IMR-90 (cell line): ENCODE measurements at regions not wholly inside any gene's neighbourhood (a gene's known extent, or its start where the extent isn't known, plus 50 kb on each side); places are given as distances from the start of the nearest gene placed in this dataset.
A peak's percentile ranks its signal among the peaks of the same experiment; 100 is the strongest.

Experiments
- ATAC-seq: fragments of 200-7000 bp; cut with Tn5 transposase; 2 replicates; pipeline ENCODE4 v1.9.1; 2020; ENCODE audit warnings: low read depth, mild to moderate bottlenecking, moderate library complexity
- BruUV-seq: library from RNA; stranded (reverse); fragments of 400-500 nt; replicated peaks from 2 replicates; lab custom pipeline; 2021; lab: Mats Ljungman, UMichigan
- CTCF ChIA-PET: fragments of 300-600 bp; formaldehyde crosslinking; extraction: SDS; loops from one replicate; lab custom pipeline; 2021; ENCODE audit warnings: antibody characterized with exemption; lab: Yijun Ruan, JAX
- POLR2A ChIA-PET: fragments of 300-600 bp; sonication (Branson Sonifier 250); formaldehyde crosslinking; loops from one replicate; lab custom pipeline; 2022; ENCODE audit warnings: antibody characterized with exemption; ENCODE audit not compliant: unreplicated experiment; lab: Charles Lee
- DNase-seq: peaks from one replicate; pipeline ENCODE4 v3.0.0; 2013
- H2AFZ ChIP-seq: replicated peaks from 2 replicates; pipeline ENCODE3; 2013; ENCODE audit warnings: low read length, mild to moderate bottlenecking; ENCODE audit not compliant: poor library complexity
- H2AK5ac ChIP-seq: 2 replicates; pipeline ENCODE4 v1.6.1; 2013; ENCODE audit warnings: low read depth, low read length, inconsistent platforms
- H2AK9ac ChIP-seq: replicated peaks from 2 replicates; pipeline ENCODE3; 2013; ENCODE audit warnings: mild to moderate bottlenecking, low read depth, low read length, moderate library complexity; ENCODE audit not compliant: poor library complexity
- H2BK120ac ChIP-seq: 2 replicates; pipeline ENCODE4 v1.6.1; 2013; ENCODE audit warnings: low read depth, low read length, inconsistent platforms
- H2BK15ac ChIP-seq: 3 replicates; pipeline ENCODE4 v1.6.1; 2013; ENCODE audit warnings: low read depth, low read length, inconsistent platforms
- H2BK20ac ChIP-seq: 2 replicates; pipeline ENCODE4 v1.6.1; 2013; ENCODE audit warnings: low read depth, mild to moderate bottlenecking, inconsistent platforms, low read length, moderate library complexity
- H2BK5ac ChIP-seq: 2 replicates; pipeline ENCODE4 v1.6.1; 2013; ENCODE audit warnings: mild to moderate bottlenecking, low read depth, low read length, inconsistent platforms; ENCODE audit not compliant: poor library complexity, severe bottlenecking
- H3K14ac ChIP-seq: replicated peaks from 2 replicates; pipeline ENCODE4 v1.6.1; 2013; ENCODE audit warnings: low read depth, low read length, inconsistent platforms
- H3K18ac ChIP-seq: 2 replicates; pipeline ENCODE4 v1.6.1; 2013; ENCODE audit warnings: low read depth, low read length, control low read depth
- H3K23ac ChIP-seq: 2 replicates; pipeline ENCODE4 v1.6.1; 2013; ENCODE audit warnings: low read depth, low read length, inconsistent platforms
- H3K27ac ChIP-seq: 2 replicates; pipeline ENCODE4 v1.5.1; 2013; ENCODE audit warnings: mild to moderate bottlenecking, control low read depth, low read length; ENCODE audit not compliant: insufficient read depth
- H3K27me3 ChIP-seq: 2 replicates; pipeline ENCODE4 v1.6.1; 2013; ENCODE audit warnings: low read length; ENCODE audit not compliant: control insufficient read depth, insufficient read depth
- H3K36me3 ChIP-seq: 2 replicates; pipeline ENCODE4 v1.6.1; 2013; ENCODE audit warnings: low read length, mixed read lengths; ENCODE audit not compliant: control insufficient read depth, insufficient read depth
- H3K4ac ChIP-seq: 2 replicates; pipeline ENCODE4 v1.6.1; 2013; ENCODE audit warnings: low read depth, low read length, inconsistent platforms
- H3K4me1 ChIP-seq: 2 replicates; pipeline ENCODE4 v1.6.1; 2013; ENCODE audit warnings: low read length, mixed read lengths; ENCODE audit not compliant: control insufficient read depth, insufficient read depth
- H3K4me2 ChIP-seq: 2 replicates; pipeline ENCODE4 v1.6.1; 2013; ENCODE audit warnings: low read depth, mild to moderate bottlenecking, control low read depth, low read length, moderate library complexity
- H3K4me3 ChIP-seq: 2 replicates; pipeline ENCODE4 v1.5.1; 2013; ENCODE audit warnings: low read depth, mild to moderate bottlenecking, control low read depth, low read length, moderate library complexity; ENCODE audit not compliant: insufficient read depth
- H3K56ac ChIP-seq: 2 replicates; pipeline ENCODE4 v1.6.1; 2013; ENCODE audit warnings: low read length, inconsistent platforms; ENCODE audit not compliant: insufficient read depth; ENCODE audit errors: extremely low read depth
- H3K79me1 ChIP-seq, 2 experiments: 2 replicates each; pipeline ENCODE4 v1.6.1; 2013; ENCODE audit warnings: low read length in 2 of 2, inconsistent platforms in 1 of 2, low read depth in 1 of 2
- H3K9ac ChIP-seq: 2 replicates; pipeline ENCODE4 v1.6.1; 2013; ENCODE audit warnings: low read depth, low read length, control low read depth
- H3K9me1 ChIP-seq: 2 replicates; pipeline ENCODE4 v1.6.1; 2013; ENCODE audit warnings: low read length, inconsistent platforms; ENCODE audit not compliant: insufficient read depth
- H3K9me3 ChIP-seq: 2 replicates; pipeline ENCODE4 v1.6.1; 2013; ENCODE audit warnings: low read length; ENCODE audit not compliant: control insufficient read depth, insufficient read depth
- H4K20me1 ChIP-seq: 2 replicates; pipeline ENCODE4 v1.6.1; 2013; ENCODE audit warnings: low read length, inconsistent platforms; ENCODE audit not compliant: insufficient read depth
- H4K5ac ChIP-seq: 2 replicates; pipeline ENCODE4 v1.6.1; 2013; ENCODE audit warnings: mild to moderate bottlenecking, low read depth, low read length, control low read depth
- H4K8ac ChIP-seq, 2 experiments: 2 replicates each; pipeline ENCODE4 v1.6.1; 2013; ENCODE audit warnings: low read depth in 2 of 2, low read length in 2 of 2, control low read depth in 1 of 2, inconsistent platforms in 1 of 2
- H4K91ac ChIP-seq: 2 replicates; pipeline ENCODE4 v1.6.1; 2013; ENCODE audit warnings: low read depth, low read length, inconsistent platforms; ENCODE audit not compliant: insufficient read depth
- BHLHE40 ChIP-seq: fragments of 150-350 bp; IDR thresholded peaks from 2 replicates; pipeline ENCODE4 v1.6.1; 2016; ENCODE audit warnings: mild to moderate bottlenecking, low read depth, low read length
- CHD1 ChIP-seq: IDR thresholded peaks from 2 replicates; pipeline ENCODE4 v1.6.1; 2012; ENCODE audit warnings: low read depth, low read length, improper control_type of control experiment
- ELK1 ChIP-seq: fragments of 150-350 bp; IDR thresholded peaks from 2 replicates; pipeline ENCODE4 v1.6.1; 2016; ENCODE audit warnings: low read depth, mild to moderate bottlenecking, low read length, moderate library complexity, borderline replicate concordance
- MAFK ChIP-seq: IDR thresholded peaks from 2 replicates; pipeline ENCODE4 v1.6.1; 2012; ENCODE audit warnings: low read depth, low read length, improper control_type of control experiment
- MAZ ChIP-seq: IDR thresholded peaks from 2 replicates; pipeline ENCODE4 v1.6.1; 2012; ENCODE audit warnings: low read depth, mild to moderate bottlenecking, low read length, improper control_type of control experiment, moderate library complexity, borderline replicate concordance
- POLR2A ChIP-seq: IDR thresholded peaks from 2 replicates; pipeline ENCODE4 v1.6.1; 2012; ENCODE audit warnings: mild to moderate bottlenecking, low read depth, low read length
- RCOR1 ChIP-seq: IDR thresholded peaks from 2 replicates; pipeline ENCODE4 v1.6.1; 2012; ENCODE audit warnings: mild to moderate bottlenecking, low read length, improper control_type of control experiment; ENCODE audit not compliant: insufficient replicate concordance
- whole genome bisulfite sequencing, 2 experiments: methylation state at CpG; one replicate each; pipeline versions ENCODE4 v1.1.5 to v1.1.7; 2013; ENCODE audit warnings: missing lambda C conversion rate in 2 of 2; ENCODE audit not compliant: insufficient read length in 1 of 2; ENCODE audit errors: extremely low coverage in 2 of 2; 5-methylcytosine and 5-hydroxymethylcytosine counted together
- dilution Hi-C: fragments of 300-500 bp; cut with HindIII; formaldehyde crosslinking; loops from one replicate; pipeline ENCODE4 v1.14.3; 2018; ENCODE audit warnings: low sequenced_read_pairs; ENCODE audit not compliant: unreplicated experiment
- in situ Hi-C: fragments of 300-500 bp; cut with MboI; formaldehyde crosslinking; loops from 3 replicates; pipeline ENCODE4 v1.14.3; 2019; ENCODE audit warnings: low sequenced_read_pairs, inconsistent platforms, mixed read lengths
- intact Hi-C: fragments of 100-400 bp; cut with micrococcal nuclease; formaldehyde crosslinking; loops from 2 replicates; pipeline ENCODE4 v1.10.0; 2022

GRCh38 chr2:150889141-150889540 is 372.5 kb downstream of the RBM43 start:
- Histone ChIP-seq H2BK15ac (no peak overlapping the region), H3K23ac (no peak overlapping the region), H4K91ac (no peak overlapping the region), H4K20me1 (no peaks in the 10 kb centered on the region), H4K8ac (no peak overlapping the region), H3K4me3 (no peak overlapping the region), H3K36me3 (no peaks in the 10 kb centered on the region), H3K9ac (no peak overlapping the region), H3K4me2 (no peak overlapping the region), H3K56ac (no peak overlapping the region), H3K4me1 (no peaks in the 10 kb centered on the region), H4K5ac (no peak overlapping the region), H2AFZ (no peak overlapping the region), H2BK20ac (no peak overlapping the region), H3K27ac (no peak overlapping the region), H2AK5ac (no peak overlapping the region), H2BK5ac (no peak overlapping the region), H3K27me3 (no peaks in the 10 kb centered on the region), H3K14ac (no peak overlapping the region), H2BK120ac (no peak overlapping the region), H3K4ac (no peak overlapping the region), H3K9me3 (no peaks in the 10 kb centered on the region), H3K18ac (no peak overlapping the region; the same call in 1 of the 2 replicates), H3K79me1 (no peaks in the 10 kb centered on the region), H3K9me1 (no peaks in the 10 kb centered on the region), H2AK9ac (no peak overlapping the region)
- no CpG with 5 or more reads among the region's 2 CpGs for WGBS, 2 experiments
- dilution Hi-C loops (no loop called here), in situ Hi-C loops (no loop called here), intact Hi-C loops (no loop called here)
- TF ChIP-seq CHD1, result no peak
- TF ChIP-seq POLR2A, result no peak
- no peak for TF ChIP-seq MAZ
- TF ChIP-seq RCOR1, result no peak
- no peak for TF ChIP-seq ELK1
- TF ChIP-seq BHLHE40, result no peak
- no peak for TF ChIP-seq MAFK
- ATAC-seq, result no peak
- BruUV-seq, result no TSS peak
- DNase-seq, result peak; percentile 28
- POLR2A ChIA-PET, result no interaction called here
- CTCF ChIA-PET, result interaction anchor here (0.7 kb wide), 1 partner anchor 9 kb away, joined by 3 read pairs; no protein-coding TSS in a partner anchor
